Tibial nerve (tissue), 4 donors: ENCODE measurements at regions not wholly inside any gene's neighbourhood (a gene's known extent, or its start where the extent isn't known, plus 50 kb on each side); places are given as distances from the start of the nearest gene placed in this dataset.

Source experiments
- DNase-seq, 2 donors: peaks; one replicate each; pipeline ENCODE4 v3.0.0-alpha.2; 2019; ENCODE audit warnings: low spot score in 2 of 2
- H3K27ac ChIP-seq, 4 donors: fragments of 200-600 bp; sonication (generic) in 3 of 4; one replicate each; pipeline ENCODE4 v1.5.1; 2017 to 2019; ENCODE audit warnings: mild to moderate bottlenecking in 1 of 4
- H3K27me3 ChIP-seq, 2 donors: fragments of 200-600 bp; sonication (generic) in 1 of 2; one replicate each; pipeline versions ENCODE4 v1.5.1 to v1.6.0; 2017 to 2019
- H3K36me3 ChIP-seq, 3 donors: fragments of 200-600 bp; sonication (generic); one replicate each; pipeline ENCODE4 v1.5.1; 2018 to 2019
- H3K4me1 ChIP-seq, 4 donors: fragments of 200-600 bp; sonication (generic) in 3 of 4; one replicate each; pipeline ENCODE4 v1.5.1; 2017 to 2019
- H3K4me3 ChIP-seq, 4 donors: fragments of 200-600 bp; sonication (generic) in 3 of 4; one replicate each; pipeline ENCODE4 v1.5.1; 2017 to 2019; ENCODE audit warnings: mild to moderate bottlenecking in 1 of 4, moderate library complexity in 1 of 4
- H3K9me3 ChIP-seq, 4 donors: fragments of 200-600 bp; sonication (generic) in 3 of 4; one replicate each; pipeline ENCODE4 v1.5.1; 2017 to 2019
- EP300 ChIP-seq, 2 donors: sonication (generic); formaldehyde crosslinking; IDR thresholded peaks; one replicate each; pipeline ENCODE4 v1.6.1; 2017; ENCODE audit warnings: antibody characterized with exemption in 2 of 2, mild to moderate bottlenecking in 1 of 2
- POLR2A ChIP-seq, 2 donors: fragments of 450-650 bp; IDR thresholded peaks; one replicate each; pipeline ENCODE4 v1.6.1; 2017; ENCODE audit warnings: antibody characterized with exemption in 2 of 2, mild to moderate bottlenecking in 2 of 2, moderate library complexity in 2 of 2
- WGBS, 2 donors: methylation state at CpG; one replicate each; pipeline ENCODE4 v1.1.5; 2018; 5-methylcytosine and 5-hydroxymethylcytosine counted together
- TF ChIP-seq, protein P1 (sequence below), 5 experiments: fragments of 200-600 bp in 3 of 5; fragments of 450-650 bp in 2 of 5; sonication (generic) in 3 of 5; IDR thresholded peaks; one replicate each; pipeline ENCODE4 v1.5.1; 2016 to 2019; ENCODE audit warnings: antibody characterized with exemption in 5 of 5, mild to moderate bottlenecking in 3 of 5, moderate library complexity in 2 of 5

DNA sequence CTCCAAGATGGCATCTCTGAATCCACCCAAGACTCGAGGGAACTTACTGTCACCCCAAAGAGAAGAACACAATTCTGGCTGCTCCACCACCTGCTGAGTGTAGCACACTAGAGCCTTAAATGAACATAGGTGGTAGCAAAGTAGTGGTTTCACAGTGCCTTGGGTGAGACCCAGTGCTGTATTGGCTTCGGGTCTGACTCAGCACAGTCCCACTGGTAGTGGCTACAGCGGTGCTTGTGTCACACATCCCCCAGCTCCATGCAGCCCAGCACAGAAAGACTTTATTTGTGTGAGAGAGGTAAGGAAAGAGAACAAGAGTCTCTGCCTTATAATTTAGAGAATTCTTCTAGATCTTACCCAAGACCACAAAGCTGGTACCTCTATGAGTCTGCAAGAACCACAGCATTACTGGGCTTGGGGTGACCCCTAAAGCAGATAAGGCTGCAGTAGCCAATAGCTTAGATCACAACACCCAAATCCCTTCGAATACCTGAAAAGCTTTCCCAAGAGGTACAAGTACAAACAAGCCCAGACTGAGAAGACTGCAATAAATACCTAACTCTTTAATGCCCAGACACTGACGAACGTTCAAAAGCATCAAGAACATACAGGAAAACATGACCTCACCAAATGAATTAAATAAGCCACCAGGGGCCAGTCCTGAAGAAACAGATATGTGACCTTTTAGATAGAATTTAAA, 83.3 kb upstream of the SLC38A4 start:
- Histone ChIP-seq H3K36me3 (no peaks in the 10 kb centered on the region), H3K4me1 (no peaks in the 10 kb centered on the region), H3K27me3 (no peaks in the 10 kb centered on the region), H3K9me3 (peaks cover 0 to 33% (median 12%) of the 10 kb centered on the region in 4 donors), H3K4me3 (no peak overlapping the region), H3K27ac (no peak overlapping the region)
- TF ChIP-seq, protein P1, sequence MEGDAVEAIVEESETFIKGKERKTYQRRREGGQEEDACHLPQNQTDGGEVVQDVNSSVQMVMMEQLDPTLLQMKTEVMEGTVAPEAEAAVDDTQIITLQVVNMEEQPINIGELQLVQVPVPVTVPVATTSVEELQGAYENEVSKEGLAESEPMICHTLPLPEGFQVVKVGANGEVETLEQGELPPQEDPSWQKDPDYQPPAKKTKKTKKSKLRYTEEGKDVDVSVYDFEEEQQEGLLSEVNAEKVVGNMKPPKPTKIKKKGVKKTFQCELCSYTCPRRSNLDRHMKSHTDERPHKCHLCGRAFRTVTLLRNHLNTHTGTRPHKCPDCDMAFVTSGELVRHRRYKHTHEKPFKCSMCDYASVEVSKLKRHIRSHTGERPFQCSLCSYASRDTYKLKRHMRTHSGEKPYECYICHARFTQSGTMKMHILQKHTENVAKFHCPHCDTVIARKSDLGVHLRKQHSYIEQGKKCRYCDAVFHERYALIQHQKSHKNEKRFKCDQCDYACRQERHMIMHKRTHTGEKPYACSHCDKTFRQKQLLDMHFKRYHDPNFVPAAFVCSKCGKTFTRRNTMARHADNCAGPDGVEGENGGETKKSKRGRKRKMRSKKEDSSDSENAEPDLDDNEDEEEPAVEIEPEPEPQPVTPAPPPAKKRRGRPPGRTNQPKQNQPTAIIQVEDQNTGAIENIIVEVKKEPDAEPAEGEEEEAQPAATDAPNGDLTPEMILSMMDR (IDR thresholded peaks at IDR 0.05) = no peak
- TF ChIP-seq EP300 (IDR thresholded peaks at IDR 0.05) (no peak), POLR2A (IDR thresholded peaks at IDR 0.05) (no peak)
- WGBS, 2 donors = 58 to 66% methylated on average over 6 of the region's 6 CpGs
- DNase-seq = no peak

DNA sequence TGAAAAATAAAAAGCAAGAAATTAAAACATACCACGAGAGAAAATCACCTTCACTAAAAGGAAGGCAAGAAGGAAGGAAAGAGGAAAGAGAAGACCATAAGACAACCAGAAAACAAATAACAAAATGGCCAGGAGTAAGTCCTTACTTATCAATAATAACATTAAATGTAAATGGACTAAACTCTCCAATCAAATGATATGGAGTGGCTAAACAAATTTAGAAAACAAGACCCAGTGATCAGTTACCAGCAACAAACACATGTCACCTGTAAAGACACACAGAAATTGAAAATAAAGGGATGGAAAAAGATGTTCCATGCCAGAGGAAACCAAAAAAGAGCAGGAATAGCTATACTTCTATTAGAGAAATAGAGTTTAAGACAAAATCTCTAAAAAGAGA, 85.0 kb upstream of the SLC38A4 start:
- Histone ChIP-seq H3K4me1 (no peaks in the 10 kb centered on the region), H3K36me3 (no peaks in the 10 kb centered on the region), H3K4me3 (no peak overlapping the region), H3K27me3 (no peaks in the 10 kb centered on the region), H3K27ac (no peak overlapping the region), H3K9me3 (peaks cover 0 to 33% (median 12%) of the 10 kb centered on the region in 4 donors)
- no peak for DNase-seq
- WGBS, 2 donors = 85 to 89% methylated on average over 1 of the region's 1 CpG
- TF ChIP-seq EP300 (IDR thresholded peaks at IDR 0.05) = no peak
- TF ChIP-seq, protein P1 (IDR thresholded peaks at IDR 0.05) = no peak
- TF ChIP-seq POLR2A (IDR thresholded peaks at IDR 0.05) = no peak

DNA sequence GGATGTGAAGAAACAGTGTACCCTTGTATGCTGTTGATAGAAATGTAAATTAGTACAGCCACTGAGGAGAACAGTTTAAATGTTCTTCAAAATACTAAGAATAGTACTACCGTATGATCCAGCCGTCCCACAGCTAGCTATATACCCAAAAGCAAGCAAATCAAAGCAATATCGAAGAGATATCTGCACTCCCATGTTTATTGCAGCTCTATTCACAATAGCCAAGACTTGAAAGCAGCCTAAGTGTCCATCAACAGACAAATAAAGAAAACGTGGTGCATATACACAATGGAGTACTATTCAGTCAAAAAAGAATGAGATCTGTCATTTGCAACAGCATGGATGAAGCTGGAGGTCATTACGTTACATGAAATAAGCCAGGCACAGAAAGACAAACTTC, 88.5 kb upstream of the SLC38A4 start:
- no peaks in the 10 kb centered on the region for H3K27me3 ChIP-seq
- H3K36me3 ChIP-seq = no peaks in the 10 kb centered on the region
- TF ChIP-seq, protein P1 (IDR thresholded peaks at IDR 0.05) = no peak
- no peak for TF ChIP-seq POLR2A (IDR thresholded peaks at IDR 0.05)
- TF ChIP-seq EP300 (IDR thresholded peaks at IDR 0.05) = no peak
- WGBS, 2 donors = 51 to 71% methylated on average over 5 of the region's 5 CpGs
- no peak overlapping the region for H3K4me3 ChIP-seq
- no peak for DNase-seq
- no peak overlapping the region for H3K27ac ChIP-seq
- no peaks in the 10 kb centered on the region for H3K4me1 ChIP-seq
- H3K9me3 ChIP-seq = peaks cover 0 to 30% (median 12%) of the 10 kb centered on the region in 4 donors

DNA sequence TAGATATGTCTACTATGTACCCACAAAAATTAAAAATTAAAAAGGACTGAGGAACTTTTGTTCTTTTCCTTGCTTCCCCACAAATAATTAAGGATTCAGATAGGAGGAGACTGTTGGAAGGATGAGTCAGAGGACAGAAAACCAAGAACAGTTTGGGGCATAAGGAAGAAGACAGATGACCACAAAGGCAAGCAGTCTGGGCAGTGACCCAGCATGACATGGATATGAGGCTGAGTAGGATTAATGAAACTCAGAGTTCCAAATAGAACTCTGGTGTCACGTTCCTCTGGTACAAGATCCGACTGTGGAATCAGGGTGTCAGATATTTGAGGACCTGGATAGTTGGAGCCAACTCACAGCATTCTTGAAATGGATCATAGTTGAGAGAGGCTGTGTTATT, 89.3 kb upstream of the SLC38A4 start:
- Histone ChIP-seq H3K36me3 (no peaks in the 10 kb centered on the region), H3K4me3 (no peak overlapping the region), H3K9me3 (peaks cover 0 to 25% (median 12%) of the 10 kb centered on the region in 4 donors), H3K27me3 (no peaks in the 10 kb centered on the region), H3K27ac (no peak overlapping the region), H3K4me1 (no peaks in the 10 kb centered on the region)
- WGBS, 2 donors = 38 to 57% methylated on average over 2 of the region's 2 CpGs
- DNase-seq = peak; percentile 17 to 29
- TF ChIP-seq, protein P1 (IDR thresholded peaks at IDR 0.05) = no peak

DNA sequence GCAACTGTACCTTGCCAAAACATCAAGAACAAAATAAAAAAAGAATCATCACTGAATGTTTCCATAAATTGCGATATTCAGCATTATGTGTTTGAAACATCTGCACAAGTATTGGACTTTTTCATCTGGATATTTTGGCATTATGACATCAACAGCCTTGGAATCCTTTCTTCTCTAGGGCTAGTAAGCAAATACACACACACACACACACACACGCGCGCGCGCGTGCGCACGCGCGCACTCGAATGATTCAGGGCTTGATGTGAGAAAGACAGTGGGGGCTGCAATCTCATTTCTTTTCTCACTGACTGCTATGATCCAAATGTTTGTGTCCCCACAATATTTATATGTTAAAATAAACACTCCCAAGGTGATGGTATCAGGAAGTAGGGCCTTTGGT, 90.0 kb upstream of the SLC38A4 start:
- Histone ChIP-seq H3K4me1 (no peaks in the 10 kb centered on the region), H3K27me3 (no peaks in the 10 kb centered on the region), H3K9me3 (peaks cover 0 to 19% (median 9%) of the 10 kb centered on the region in 4 donors), H3K27ac (no peak overlapping the region), H3K36me3 (no peaks in the 10 kb centered on the region), H3K4me3 (no peak overlapping the region)
- TF ChIP-seq POLR2A (IDR thresholded peaks at IDR 0.05) = no peak
- DNase-seq = no peak
- WGBS, 2 donors = 41 to 55% methylated on average over 11 to 12 of the region's 12 CpGs
